ENCODE measurements at regions not wholly inside any gene's neighbourhood (a gene's known extent, or its start where the extent isn't known, plus 50 kb on each side); places are given as distances from the start of the nearest gene placed in this dataset.

GRCh38 chr20:11043001-11043400, 369.2 kb upstream of the JAG1 start:
- DNase-seq (ENCODE audit: low read depth), result no peak

GRCh38 chr20:11044561-11044960, 370.8 kb upstream of the JAG1 start:
- DNase-seq (ENCODE audit: low read depth), result no peak

GRCh38 chr20:11045412-11046175, 371.8 kb upstream of the JAG1 start:
- no peak for DNase-seq (ENCODE audit: low read depth)

GRCh38 chr20:11047559-11047958, 373.8 kb upstream of the JAG1 start:
- no peak for DNase-seq (ENCODE audit: low read depth)

- no peak for DNase-seq (ENCODE audit: low read depth)
Measured at GRCh38 chr20:11048739-11049138, 374.9 kb upstream of the JAG1 start.

GRCh38 chr20:11050350-11050749, 376.6 kb upstream of the JAG1 start:
- DNase-seq (ENCODE audit: low read depth), result no peak

- no peak for DNase-seq (ENCODE audit: low read depth)
Measured at GRCh38 chr20:11051136-11051535, 377.3 kb upstream of the JAG1 start.

GRCh38 chr20:11053310-11053709, 379.5 kb upstream of the JAG1 start:
- DNase-seq (ENCODE audit: low read depth), result no peak

- no peak for DNase-seq (ENCODE audit: low read depth)
Measured at GRCh38 chr20:11054266-11054993, 380.6 kb upstream of the JAG1 start.

GRCh38 chr20:11056414-11056813, 382.6 kb upstream of the JAG1 start:
- no peak for DNase-seq (ENCODE audit: low read depth)

GRCh38 chr20:11057624-11058023, 383.8 kb upstream of the JAG1 start:
- DNase-seq (ENCODE audit: low read depth), result no peak

GRCh38 chr20:11059659-11060058, 385.9 kb upstream of the JAG1 start:
- DNase-seq (ENCODE audit: low read depth), result no peak

GRCh38 chr20:11060423-11061185, 386.8 kb upstream of the JAG1 start:
- DNase-seq (ENCODE audit: low read depth), result no peak

GRCh38 chr20:11063444-11063843, 389.6 kb upstream of the JAG1 start:
- DNase-seq (ENCODE audit: low read depth), result no peak

- DNase-seq (ENCODE audit: low read depth), result no peak
Measured at GRCh38 chr20:11064946-11065345, 391.1 kb upstream of the JAG1 start.

- no peak for DNase-seq (ENCODE audit: low read depth)
Measured at GRCh38 chr20:11067359-11067758, 393.6 kb upstream of the JAG1 start.

GRCh38 chr20:11072982-11073381, 399.2 kb upstream of the JAG1 start:
- DNase-seq (ENCODE audit: low read depth), result no peak

GRCh38 chr20:11076434-11077105, 402.8 kb upstream of the JAG1 start:
- no peak for DNase-seq (ENCODE audit: low read depth)

- no peak for DNase-seq (ENCODE audit: low read depth)
Measured at GRCh38 chr20:11077226-11077625, 403.4 kb upstream of the JAG1 start.

GRCh38 chr20:11080010-11080409, 406.2 kb upstream of the JAG1 start:
- DNase-seq (ENCODE audit: low read depth), result no peak

- no peak for DNase-seq (ENCODE audit: low read depth)
Measured at GRCh38 chr20:11080781-11081377, 407.1 kb upstream of the JAG1 start.

- no peak for DNase-seq (ENCODE audit: low read depth)
Measured at GRCh38 chr20:11083841-11084240, 410.0 kb upstream of the JAG1 start.

Measured in HS-5 (cell line).